ENCODE measurements at regions not wholly inside any gene's neighbourhood (a gene's known extent, or its start where the extent isn't known, plus 50 kb on each side); places are given as distances from the start of the nearest gene placed in this dataset.

- Histone ChIP-seq H3K56ac (ENCODE audit: insufficient read length, low read depth, low read length) (no peak overlapping the region), H2AFZ (ENCODE audit: low read length) (no peak overlapping the region), H2AK5ac (ENCODE audit: insufficient read length, low read length) (no peak overlapping the region), H2BK20ac (ENCODE audit: low read depth, low read length, poor library complexity, severe bottlenecking) (no peak overlapping the region), H4K20me1 (ENCODE audit: control insufficient read depth, insufficient read depth, insufficient read length) (no peaks in the 10 kb centered on the region), H3K18ac (ENCODE audit: insufficient read length, low read depth, low read length) (no peak overlapping the region), H3K4ac (ENCODE audit: low read depth, low read length) (no peak overlapping the region), H2BK5ac (ENCODE audit: insufficient read length, low read length) (no peak overlapping the region), H3K79me1 (ENCODE audit: insufficient read depth, low read depth, low read length, poor library complexity, severe bottlenecking) (no peaks in the 10 kb centered on the region), H2BK15ac (ENCODE audit: low read depth, low read length) (no peak overlapping the region), H3K79me2 (ENCODE audit: insufficient read depth, low read length) (no peaks in the 10 kb centered on the region), H3T11ph (ENCODE audit: low read length) (no peak overlapping the region), H3K27me3 (ENCODE audit: insufficient read depth, low read length) (no peaks in the 10 kb centered on the region), H2BK12ac (ENCODE audit: insufficient read length, low read depth, low read length) (no peak overlapping the region), H3K9ac (ENCODE audit: extremely low read depth, insufficient read length, low read length) (no peak overlapping the region), H4K8ac (replicated peaks; ENCODE audit: insufficient read length, low read depth, low read length) (no peak overlapping the region), H3K4me2 (ENCODE audit: insufficient read depth, insufficient read length, low read length) (no peak overlapping the region), H4K5ac (ENCODE audit: insufficient read length, low read depth, low read length) (no peak overlapping the region), H3K14ac (ENCODE audit: insufficient read depth, low read length) (no peak overlapping the region), H2BK120ac (ENCODE audit: low read depth, low read length, poor library complexity, severe bottlenecking) (no peak overlapping the region), H3K9me3 (ENCODE audit: control insufficient read depth, low read depth, low read length) (no peaks in the 10 kb centered on the region), H3K23ac (ENCODE audit: insufficient read length, low read depth, low read length) (no peak overlapping the region), H3K27ac (ENCODE audit: insufficient read length, low read depth, low read length) (no peak overlapping the region), H4K91ac (ENCODE audit: insufficient read length, low read depth, low read length) (no peak overlapping the region), H3K4me1 (ENCODE audit: insufficient read depth, low read length) (no peaks in the 10 kb centered on the region), H3K23me2 (ENCODE audit: insufficient read length, low read depth, low read length, poor library complexity, severe bottlenecking) (no peaks in the 10 kb centered on the region)
- Mint-ChIP-seq H3K4me3 (no peak overlapping the region), H3K27ac (no peak overlapping the region; a peak in 1 of 7 replicates), H3K27me3 (ENCODE audit: low read depth) (no peaks in the 10 kb centered on the region), H3K9me3 (no peaks in the 10 kb centered on the region; a peak in 2 of 5 replicates), H3K4me1 (peaks cover 6 to 11% of the 10 kb centered on the region in 2 experiments), H3K36me3 (ENCODE audit: insufficient read depth in 1 of 3, low read depth in 3 of 3) (peaks cover 0 to 7% (median 0%) of the 10 kb centered on the region in 3 experiments; a peak in 2 of 7 replicates)
- no CpG with 5 or more reads among the region's 1 CpG for WGBS (ENCODE audit: extremely low coverage, insufficient read length, low lambda C conversion rate)
- no peak for DNase-seq
- TF ChIP-seq, protein P1, sequence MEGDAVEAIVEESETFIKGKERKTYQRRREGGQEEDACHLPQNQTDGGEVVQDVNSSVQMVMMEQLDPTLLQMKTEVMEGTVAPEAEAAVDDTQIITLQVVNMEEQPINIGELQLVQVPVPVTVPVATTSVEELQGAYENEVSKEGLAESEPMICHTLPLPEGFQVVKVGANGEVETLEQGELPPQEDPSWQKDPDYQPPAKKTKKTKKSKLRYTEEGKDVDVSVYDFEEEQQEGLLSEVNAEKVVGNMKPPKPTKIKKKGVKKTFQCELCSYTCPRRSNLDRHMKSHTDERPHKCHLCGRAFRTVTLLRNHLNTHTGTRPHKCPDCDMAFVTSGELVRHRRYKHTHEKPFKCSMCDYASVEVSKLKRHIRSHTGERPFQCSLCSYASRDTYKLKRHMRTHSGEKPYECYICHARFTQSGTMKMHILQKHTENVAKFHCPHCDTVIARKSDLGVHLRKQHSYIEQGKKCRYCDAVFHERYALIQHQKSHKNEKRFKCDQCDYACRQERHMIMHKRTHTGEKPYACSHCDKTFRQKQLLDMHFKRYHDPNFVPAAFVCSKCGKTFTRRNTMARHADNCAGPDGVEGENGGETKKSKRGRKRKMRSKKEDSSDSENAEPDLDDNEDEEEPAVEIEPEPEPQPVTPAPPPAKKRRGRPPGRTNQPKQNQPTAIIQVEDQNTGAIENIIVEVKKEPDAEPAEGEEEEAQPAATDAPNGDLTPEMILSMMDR (conservative IDR thresholded peaks at IDR 0.05): no peak
Observed at GRCh38 chr5:124303366-124303765, 443.1 kb downstream of the ZNF608 start.
